ENCODE measurements at regions not wholly inside any gene's neighbourhood (a gene's known extent, or its start where the extent isn't known, plus 50 kb on each side); places are given as distances from the start of the nearest gene placed in this dataset.

GRCh38 chr1:90475631-90476030, 241.5 kb downstream of the BARHL2 start:
- peak in 4 of 8 experiments; percentile 17 to 92 (median 81) for ATAC-seq (replicated peaks in 6 of 8)
- no peak overlapping the region for H3K4me3 ChIP-seq
- 0 to 64% (median 19%) methylated on average over 1 to 2 of the region's 2 CpGs; no CpG with 5 or more reads in 1 of the 10 experiments for WGBS, 10 experiments
- H3K27ac ChIP-seq, result no peak overlapping the region
- in situ Hi-C loops (cut with MboI; ENCODE audit: low pct_unique_long_range_greater_than_20kb in 2 of 9, low sequenced_read_pairs in 9 of 9, unreplicated experiment in 9 of 9), result no loop called here
- no peaks in the 10 kb centered on the region for H3K4me1 ChIP-seq (replicated peaks in 1 of 2)

- Histone ChIP-seq H3K4me3 (no peak overlapping the region), H3K4me1 (replicated peaks in 1 of 2) (no peaks in the 10 kb centered on the region)
- whole genome bisulfite sequencing, 10 experiments, result 0 to 100% (median 57%) methylated on average over 1 of the region's 1 CpG
Observed at GRCh38 chr1:90474731-90475130, 242.4 kb downstream of the BARHL2 start.

GRCh38 chr1:90474158-90474557, 242.9 kb downstream of the BARHL2 start:
- no peak for ATAC-seq (replicated peaks in 6 of 8)
- no peaks in the 10 kb centered on the region for H3K4me1 ChIP-seq (replicated peaks in 1 of 2)
- H3K27ac ChIP-seq, result no peak overlapping the region
- no peak overlapping the region for H3K4me3 ChIP-seq
- WGBS, 10 experiments, result 29 to 88% (median 59%) methylated on average over 1 to 2 of the region's 2 CpGs
- in situ Hi-C loops (cut with MboI; ENCODE audit: low pct_unique_long_range_greater_than_20kb in 2 of 9, low sequenced_read_pairs in 9 of 9, unreplicated experiment in 9 of 9), result no loop called here

More at GRCh38 chr1:90474731-90475130, 242.4 kb downstream of the BARHL2 start:
- no peak for ATAC-seq (replicated peaks in 6 of 8)
- no peak overlapping the region for H3K27ac ChIP-seq
- in situ Hi-C loops (cut with MboI; ENCODE audit: low pct_unique_long_range_greater_than_20kb in 2 of 9, low sequenced_read_pairs in 9 of 9, unreplicated experiment in 9 of 9), result no loop called here

GRCh38 chr1:90472775-90473174, 244.3 kb downstream of the BARHL2 start:
- in situ Hi-C loops (cut with MboI; ENCODE audit: low pct_unique_long_range_greater_than_20kb in 2 of 9, low sequenced_read_pairs in 9 of 9, unreplicated experiment in 9 of 9), result no loop called here
- H3K27ac ChIP-seq, result no peak overlapping the region
- no peak overlapping the region for H3K4me3 ChIP-seq
- WGBS, 10 experiments, result 29 to 100% (median 95%) methylated on average over 1 of the region's 1 CpG; no CpG with 5 or more reads in 4 of the 10 experiments
- no peaks in the 10 kb centered on the region for H3K4me1 ChIP-seq (replicated peaks in 1 of 2)
- no peak for ATAC-seq (replicated peaks in 6 of 8)

DNA sequence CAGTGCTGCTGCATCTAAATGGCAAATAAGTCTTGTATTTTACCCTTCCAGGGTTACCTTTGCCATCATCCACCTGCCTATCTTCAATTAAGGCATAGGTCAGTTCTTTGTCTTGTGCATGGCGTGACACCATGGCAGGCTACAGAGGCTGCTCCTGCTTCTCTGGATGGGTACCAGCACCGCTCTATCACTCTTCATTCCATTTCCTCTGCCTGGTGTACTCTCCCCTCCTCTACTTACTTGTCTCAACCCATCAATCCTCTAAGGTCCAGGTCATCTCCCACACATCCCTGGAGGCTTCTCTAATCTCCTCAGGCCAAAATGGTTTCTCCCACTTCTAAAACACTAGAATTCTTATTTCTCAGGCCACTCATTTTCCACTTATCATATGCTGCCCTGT, 257.5 kb downstream of the BARHL2 start:
- Histone ChIP-seq H3K27ac (no peak overlapping the region), H3K4me1 (replicated peaks in 1 of 2) (no peaks in the 10 kb centered on the region), H3K4me3 (no peak overlapping the region)
- WGBS, 10 experiments, result 30 to 100% (median 96%) methylated on average over 1 to 2 of the region's 2 CpGs; no CpG with 5 or more reads in 4 of the 10 experiments
- no peak for ATAC-seq (replicated peaks in 6 of 8)
- in situ Hi-C loops (cut with MboI; ENCODE audit: low pct_unique_long_range_greater_than_20kb in 2 of 9, low sequenced_read_pairs in 9 of 9, unreplicated experiment in 9 of 9), result no loop called here

DNA sequence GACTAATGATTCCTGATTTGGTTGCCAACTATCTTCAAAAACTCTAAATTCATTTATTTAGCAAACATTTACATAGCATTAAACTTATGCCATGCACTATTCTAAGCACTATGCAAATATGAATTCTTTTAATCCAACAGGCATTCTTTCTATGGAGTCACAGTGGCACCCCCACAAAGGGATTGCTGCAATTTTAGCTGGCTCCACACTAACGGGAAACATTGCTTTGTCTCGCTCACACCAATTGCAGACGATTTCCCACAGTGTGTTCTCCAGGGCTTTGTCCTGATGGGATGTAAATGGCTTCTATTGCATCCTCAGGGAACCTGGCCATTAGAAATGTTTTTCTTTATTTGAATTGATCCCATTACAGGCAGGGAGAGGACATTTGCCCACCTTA, 259.1 kb downstream of the BARHL2 start:
- Histone ChIP-seq H3K4me1 (replicated peaks in 1 of 2) (no peaks in the 10 kb centered on the region), H3K27ac (no peak overlapping the region), H3K4me3 (no peak overlapping the region)
- 8 to 68% (median 35%) methylated on average over 1 to 3 of the region's 3 CpGs; no CpG with 5 or more reads in 2 of the 10 experiments for whole genome bisulfite sequencing, 10 experiments
- ATAC-seq (replicated peaks in 6 of 8), result peak in 3 of 8 experiments; percentile 74 to 98 (median 89)
- in situ Hi-C loops (cut with MboI; ENCODE audit: low pct_unique_long_range_greater_than_20kb in 2 of 9, low sequenced_read_pairs in 9 of 9, unreplicated experiment in 9 of 9), result no loop called here

DNA sequence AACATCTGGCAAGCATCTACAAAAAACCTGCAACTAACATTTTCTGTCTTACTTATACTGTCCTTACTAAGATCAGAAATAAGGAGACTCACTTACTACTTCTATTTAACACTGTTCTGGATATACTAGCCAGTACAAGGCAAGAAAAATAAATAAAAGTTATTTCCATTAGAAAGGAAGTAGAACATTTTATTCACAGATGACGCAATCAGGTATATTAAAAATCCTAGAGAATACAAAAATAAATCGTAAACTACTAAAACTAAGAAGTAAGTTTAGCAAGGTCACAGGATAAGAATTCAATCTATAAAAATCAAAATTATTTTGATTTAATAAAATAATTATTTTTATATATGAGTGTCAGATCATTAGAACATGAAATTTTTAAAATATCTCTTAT, 264.6 kb downstream of the BARHL2 start:
- H3K4me3 ChIP-seq, result no peak overlapping the region
- no peaks in the 10 kb centered on the region for H3K4me1 ChIP-seq (replicated peaks in 1 of 2)
- WGBS, 10 experiments, result 8 to 100% (median 89%) methylated on average over 2 of the region's 2 CpGs
- in situ Hi-C loops (cut with MboI; ENCODE audit: low pct_unique_long_range_greater_than_20kb in 2 of 9, low sequenced_read_pairs in 9 of 9, unreplicated experiment in 9 of 9), result no loop called here
- ATAC-seq (replicated peaks in 6 of 8), result no peak
- no peak overlapping the region for H3K27ac ChIP-seq

DNA sequence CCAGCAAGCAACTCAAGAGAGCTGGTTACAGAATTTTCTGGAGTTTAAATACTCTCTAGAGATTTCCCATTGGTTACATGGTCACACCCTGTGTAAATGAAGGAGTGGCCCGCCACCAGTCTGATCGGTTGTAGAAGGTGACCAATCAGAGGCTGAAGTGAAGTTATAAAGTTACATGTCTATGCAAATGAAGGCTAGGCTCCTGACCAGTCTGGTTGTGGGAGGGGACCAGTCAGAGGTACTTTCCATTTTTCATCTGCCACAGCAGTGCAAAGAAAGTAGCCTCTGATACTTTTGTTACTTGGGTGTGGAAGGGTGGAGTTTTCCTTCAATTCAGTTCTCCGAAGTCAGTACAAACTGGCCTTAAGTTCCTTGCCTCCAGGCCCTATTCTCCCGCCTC, 273.7 kb downstream of the BARHL2 start:
- in situ Hi-C loops (cut with MboI; ENCODE audit: low pct_unique_long_range_greater_than_20kb in 2 of 9, low sequenced_read_pairs in 9 of 9, unreplicated experiment in 9 of 9), result no loop called here
- Histone ChIP-seq H3K27ac (no peak overlapping the region), H3K4me1 (replicated peaks in 1 of 2) (no peaks in the 10 kb centered on the region), H3K4me3 (no peak overlapping the region)
- 0 to 100% (median 82%) methylated on average over 1 to 4 of the region's 4 CpGs; no CpG with 5 or more reads in 2 of the 10 experiments for WGBS, 10 experiments
- peak in 3 of 8 experiments; percentile 77 to 99 (median 95) for ATAC-seq (replicated peaks in 6 of 8)

DNA sequence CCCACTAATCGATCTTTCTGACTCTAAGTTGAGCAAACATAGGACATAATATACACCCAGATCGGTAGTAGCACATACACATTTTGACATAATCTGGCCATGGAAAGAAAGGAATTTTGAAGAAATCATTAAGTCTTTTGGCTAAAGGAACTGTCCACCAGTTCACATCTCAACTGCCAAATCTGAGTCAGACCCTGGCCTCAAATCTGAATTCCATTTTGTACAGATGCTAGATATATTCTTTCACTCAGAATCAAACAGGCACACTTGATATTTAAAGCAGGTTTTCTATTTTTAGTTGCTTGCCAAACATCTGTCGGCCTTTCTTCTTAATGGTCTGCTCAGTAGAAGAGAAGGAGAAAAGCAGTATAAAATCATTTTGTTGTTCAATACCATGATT, 281.8 kb downstream of the BARHL2 start:
- in situ Hi-C loops (cut with MboI; ENCODE audit: low pct_unique_long_range_greater_than_20kb in 2 of 9, low sequenced_read_pairs in 9 of 9, unreplicated experiment in 9 of 9), result no loop called here
- ATAC-seq (replicated peaks in 6 of 8), result no peak
- H3K4me1 ChIP-seq (replicated peaks in 1 of 2), result peaks cover 0 to 7% of the 10 kb centered on the region in 2 donors
- no peak overlapping the region for H3K27ac ChIP-seq
- WGBS, 10 experiments, result 0 to 95% (median 71%) methylated on average over 1 to 3 of the region's 3 CpGs; no CpG with 5 or more reads in 1 of the 10 experiments
- H3K4me3 ChIP-seq, result no peak overlapping the region

DNA sequence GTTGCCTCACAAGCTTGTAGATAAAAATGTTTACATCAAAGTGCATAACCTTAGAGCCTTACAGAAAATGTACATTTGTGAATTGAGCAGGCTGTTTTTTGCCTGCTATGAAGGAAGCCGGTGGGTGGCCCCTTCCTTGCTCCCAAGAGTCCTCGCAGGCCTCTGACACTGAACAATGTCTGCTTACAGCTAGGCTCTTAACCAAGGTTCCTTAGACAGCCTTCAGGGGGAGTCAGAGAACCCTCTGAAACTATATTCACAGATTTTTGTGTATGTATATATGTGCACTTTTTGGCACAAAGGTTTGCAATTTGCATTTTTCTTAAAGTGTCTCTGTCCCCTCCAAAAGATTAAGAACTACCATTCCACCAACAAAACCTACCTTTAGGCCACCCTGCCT, 282.6 kb downstream of the BARHL2 start:
- ATAC-seq (replicated peaks in 6 of 8), result peak in 3 of 8 experiments; percentile 35 to 57 (median 40)
- WGBS, 10 experiments, result 0 to 83% (median 69%) methylated on average over 1 to 2 of the region's 2 CpGs; no CpG with 5 or more reads in 4 of the 10 experiments
- no peak overlapping the region for H3K4me3 ChIP-seq
- in situ Hi-C loops (cut with MboI; ENCODE audit: low pct_unique_long_range_greater_than_20kb in 2 of 9, low sequenced_read_pairs in 9 of 9, unreplicated experiment in 9 of 9), result no loop called here
- no peak overlapping the region for H3K27ac ChIP-seq
- H3K4me1 ChIP-seq (replicated peaks in 1 of 2), result peaks cover 0 to 7% of the 10 kb centered on the region in 2 donors

DNA sequence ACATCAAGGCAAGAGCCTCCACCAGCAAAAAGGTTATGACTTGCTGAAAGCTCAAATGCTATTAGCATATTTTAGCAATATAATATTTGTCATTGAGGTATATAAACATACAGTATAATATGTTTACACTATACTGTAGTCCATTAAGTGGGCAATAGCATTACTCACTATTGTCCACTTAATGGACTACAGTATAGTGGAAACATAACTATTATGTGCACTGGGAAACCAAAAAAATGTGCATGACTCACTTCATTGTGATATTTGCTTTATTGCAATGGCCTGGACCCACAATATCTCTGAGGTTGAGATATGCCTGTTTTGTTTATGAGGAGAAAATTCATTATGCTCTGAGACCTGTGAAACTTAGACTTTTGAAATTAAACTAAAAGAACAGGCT, 300.0 kb downstream of the BARHL2 start:
- H3K4me3 ChIP-seq, result no peak overlapping the region
- ATAC-seq (replicated peaks in 6 of 8), result peak in 3 of 8 experiments; percentile 19 to 72 (median 32)
- H3K27ac ChIP-seq, result no peak overlapping the region
- in situ Hi-C loops (cut with MboI; ENCODE audit: low pct_unique_long_range_greater_than_20kb in 2 of 9, low sequenced_read_pairs in 9 of 9, unreplicated experiment in 9 of 9), result no loop called here
- no peaks in the 10 kb centered on the region for H3K4me1 ChIP-seq (replicated peaks in 1 of 2)

DNA sequence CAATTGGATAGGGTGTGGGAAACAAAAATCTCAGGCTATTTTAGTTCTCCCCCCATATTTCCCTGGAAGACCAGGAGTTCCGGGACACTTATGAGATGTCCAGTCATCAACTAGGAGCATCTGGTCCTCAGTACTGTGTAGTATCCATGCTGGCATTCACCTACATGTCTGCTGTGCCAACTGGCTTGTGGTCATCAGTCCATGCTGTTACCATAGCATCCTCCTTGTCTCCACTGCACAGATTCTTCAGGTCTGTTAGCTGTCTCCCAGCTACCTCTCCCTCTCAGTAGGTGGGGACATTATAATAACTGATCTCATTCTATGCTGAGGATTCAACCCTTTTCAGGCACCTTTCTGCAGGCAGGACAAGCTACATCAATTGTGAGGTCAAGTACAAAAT, 302.9 kb downstream of the BARHL2 start:
- ATAC-seq (replicated peaks in 6 of 8), result peak in 1 of 8 experiments; percentile 99
- in situ Hi-C loops (cut with MboI; ENCODE audit: low pct_unique_long_range_greater_than_20kb in 2 of 9, low sequenced_read_pairs in 9 of 9, unreplicated experiment in 9 of 9), result no loop called here
- 20 to 100% (median 87%) methylated on average over 1 of the region's 1 CpG; no CpG with 5 or more reads in 2 of the 10 experiments for WGBS, 10 experiments
- Histone ChIP-seq H3K27ac (no peak overlapping the region), H3K4me1 (replicated peaks in 1 of 2) (no peaks in the 10 kb centered on the region), H3K4me3 (no peak overlapping the region)

DNA sequence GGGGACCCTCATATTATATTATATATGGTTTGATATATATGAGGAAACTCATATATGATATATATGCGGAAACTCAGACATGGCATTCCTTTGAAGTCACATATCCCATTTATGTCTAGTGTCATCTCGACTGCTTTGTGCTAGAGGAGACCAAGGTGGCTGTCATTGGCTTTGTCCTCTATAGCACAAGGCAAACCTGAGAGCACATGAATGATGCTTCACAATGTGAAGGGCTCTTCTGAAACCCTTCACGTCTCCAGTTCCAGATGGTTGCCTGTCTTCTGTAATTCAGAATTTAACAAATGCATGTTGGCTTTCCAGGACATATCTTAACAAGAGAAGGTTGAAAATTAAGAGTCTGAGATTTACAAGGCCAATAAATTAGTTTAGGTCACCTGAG, 303.6 kb downstream of the BARHL2 start:
- in situ Hi-C loops (cut with MboI; ENCODE audit: low pct_unique_long_range_greater_than_20kb in 2 of 9, low sequenced_read_pairs in 9 of 9, unreplicated experiment in 9 of 9), result no loop called here
- 21 to 100% (median 85%) methylated on average over 1 to 3 of the region's 3 CpGs; no CpG with 5 or more reads in 2 of the 10 experiments for WGBS, 10 experiments
- no peak for ATAC-seq (replicated peaks in 6 of 8)
- Histone ChIP-seq H3K27ac (no peak overlapping the region), H3K4me1 (replicated peaks in 1 of 2) (no peaks in the 10 kb centered on the region), H3K4me3 (no peak overlapping the region)

DNA sequence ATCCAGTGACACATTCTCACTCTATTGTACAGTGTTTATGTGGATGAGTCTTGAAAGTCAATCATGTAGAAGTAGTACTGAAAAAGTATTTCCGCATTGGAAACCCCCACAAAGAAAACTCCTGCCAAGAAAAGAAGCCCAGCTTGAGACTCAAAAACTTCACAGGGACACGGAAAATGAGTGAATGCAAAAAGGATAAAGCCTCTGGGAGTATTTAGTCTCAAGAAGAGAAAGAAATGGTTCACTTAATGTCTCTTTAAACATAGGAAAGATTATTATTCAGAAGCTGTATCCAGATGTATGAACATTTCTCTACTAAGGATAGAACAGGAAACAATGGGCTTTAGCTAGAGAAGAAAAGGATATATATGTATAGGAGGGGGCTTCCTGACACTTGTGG, 304.5 kb downstream of the BARHL2 start:
- no peak overlapping the region for H3K27ac ChIP-seq
- no peak for ATAC-seq (replicated peaks in 6 of 8)
- no peak overlapping the region for H3K4me3 ChIP-seq
- in situ Hi-C loops (cut with MboI; ENCODE audit: low pct_unique_long_range_greater_than_20kb in 2 of 9, low sequenced_read_pairs in 9 of 9, unreplicated experiment in 9 of 9), result no loop called here
- H3K4me1 ChIP-seq (replicated peaks in 1 of 2), result no peaks in the 10 kb centered on the region
- 22 to 100% (median 81%) methylated on average over 1 to 2 of the region's 2 CpGs for WGBS, 10 experiments

All from motor neuron (in vitro differentiated cells).